D721Med (cell line): ENCODE measurements at regions not wholly inside any gene's neighbourhood (a gene's known extent, or its start where the extent isn't known, plus 50 kb on each side); places are given as distances from the start of the nearest gene placed in this dataset.

Source experiments
- DNase-seq: peaks from one replicate; pipeline ENCODE4 v3.0.0; 2011; ENCODE audit warnings: low spot score; ENCODE audit not compliant: insufficient read length
- FAIRE-seq: peaks from 2 replicates; lab custom pipeline; 2011; peaks lifted over from hg19 to GRCh38; lab: Jason Lieb, UNC
- CTCF ChIP-seq: IDR thresholded peaks from 2 replicates; pipeline ENCODE4 v1.5.1; 2012; ENCODE audit warnings: mild to moderate bottlenecking, control low read depth; ENCODE audit not compliant: insufficient read depth; ENCODE audit errors: missing control alignments

GRCh38 chr10:10125676-10126075 lies 892.0 kb upstream of the CELF2 start:
- DNase-seq (no peak), FAIRE-seq (no peak)
- no peak for TF ChIP-seq CTCF

- DNase-seq: no peak
- TF ChIP-seq CTCF: no peak
- FAIRE-seq: no peak
Measured at GRCh38 chr10:10126218-10126617, 891.5 kb upstream of the CELF2 start.

- FAIRE-seq: no peak
- no peak for TF ChIP-seq CTCF
- DNase-seq: no peak
Measured at GRCh38 chr10:10128387-10128786, 889.3 kb upstream of the CELF2 start.

DNA sequence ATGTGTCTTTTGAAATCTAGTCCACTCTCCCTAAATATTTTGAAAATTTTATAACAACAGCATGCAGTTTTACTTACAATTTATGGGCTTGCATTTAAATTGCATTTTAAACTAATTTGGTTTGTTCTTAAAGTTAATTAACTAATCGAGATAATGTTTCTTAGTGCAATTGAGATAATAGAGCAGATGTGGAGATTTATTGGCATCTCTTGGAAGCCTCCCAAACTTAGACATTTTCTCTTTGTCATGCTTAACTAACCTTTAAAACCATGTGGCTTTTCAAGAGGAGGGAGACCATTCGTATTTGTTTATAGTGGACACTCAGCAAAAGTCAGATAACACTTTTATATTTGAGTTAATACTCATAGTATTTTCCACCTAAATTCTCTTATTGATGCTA lies 887.0 kb upstream of the CELF2 start:
- no peak for FAIRE-seq
- TF ChIP-seq CTCF: no peak
- DNase-seq: no peak

GRCh38 chr10:10132009-10132408 lies 885.7 kb upstream of the CELF2 start:
- TF ChIP-seq CTCF: no peak
- no peak for FAIRE-seq
- no peak for DNase-seq

DNA sequence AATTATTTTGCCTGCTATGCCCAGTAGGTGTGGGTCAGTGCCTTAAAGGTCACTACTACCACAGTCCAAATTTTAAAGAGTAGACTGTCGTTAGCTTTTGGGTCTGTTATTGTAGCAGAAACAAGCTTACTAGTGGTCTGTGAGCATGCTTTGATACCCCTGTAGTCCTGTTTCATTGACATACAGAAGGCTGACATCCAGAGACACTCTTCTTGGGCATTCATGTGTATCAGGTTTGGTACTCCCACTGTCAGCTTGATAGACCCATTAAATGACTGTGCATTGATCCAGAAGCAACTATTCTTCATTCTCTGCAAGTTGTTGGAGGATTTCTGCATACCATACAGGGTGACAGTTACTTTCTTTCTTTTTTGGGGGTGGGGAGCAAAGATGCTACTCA lies 884.4 kb upstream of the CELF2 start:
- TF ChIP-seq CTCF: no peak
- FAIRE-seq: no peak
- DNase-seq: no peak

DNA sequence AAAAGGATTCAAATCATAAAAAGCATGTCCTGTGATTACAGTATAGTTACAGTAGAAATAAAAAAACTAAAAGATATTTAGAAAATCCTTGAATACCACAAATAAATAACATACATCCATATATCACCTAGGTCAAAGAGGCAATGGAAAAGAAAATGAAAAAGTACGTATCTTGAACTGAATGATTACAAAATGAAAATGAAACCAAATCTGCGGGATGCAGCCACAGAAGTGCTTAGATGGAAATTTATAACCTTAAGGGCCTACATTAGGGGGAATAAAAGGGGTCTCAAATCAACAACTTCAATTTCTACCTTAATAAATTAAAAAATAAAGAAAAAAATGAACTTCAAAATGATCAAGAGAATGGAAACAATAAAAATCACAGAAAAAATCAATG lies 879.0 kb upstream of the CELF2 start:
- no peak for FAIRE-seq
- DNase-seq: no peak
- TF ChIP-seq CTCF: no peak
